ENCODE measurements at regions not wholly inside any gene's neighbourhood (a gene's known extent, or its start where the extent isn't known, plus 50 kb on each side); places are given as distances from the start of the nearest gene placed in this dataset.
"Not testable (repeated sequence)": the region's sequence is repeated elsewhere in the genome, so short reads cannot be mapped to it uniquely, and the experiment has no call there.

- H3K4me3 Mint-ChIP-seq; DNase-seq; H3K27ac Mint-ChIP-seq; H3K9me3 ChIP-seq (ENCODE audit: low read length); H3K4me1 Mint-ChIP-seq; H3K27ac ChIP-seq (ENCODE audit: low read depth, low read length); POLR2A ChIA-PET; H3K36me3 Mint-ChIP-seq; H3K4me1 ChIP-seq (ENCODE audit: insufficient read depth, low read length); CTCF ChIA-PET; H3K27me3 ChIP-seq (ENCODE audit: insufficient read depth, low read length, poor library complexity, severe bottlenecking); H3K27me3 Mint-ChIP-seq; H3K36me3 ChIP-seq (ENCODE audit: insufficient read depth, low read length); H3K4me3 ChIP-seq (ENCODE audit: low read length); H3K9me3 Mint-ChIP-seq: not testable (repeated sequence)
These were observed 131.7 kb downstream of the TNFRSF13B start for GRCh38 chr17:16840219-16840618.

- H3K4me1 ChIP-seq (ENCODE audit: insufficient read depth, low read length); POLR2A ChIA-PET; H3K4me3 Mint-ChIP-seq; H3K27me3 ChIP-seq (ENCODE audit: insufficient read depth, low read length, poor library complexity, severe bottlenecking); H3K27ac Mint-ChIP-seq; H3K27me3 Mint-ChIP-seq; H3K9me3 Mint-ChIP-seq; H3K36me3 ChIP-seq (ENCODE audit: insufficient read depth, low read length); DNase-seq; CTCF ChIA-PET; H3K9me3 ChIP-seq (ENCODE audit: low read length); H3K4me3 ChIP-seq (ENCODE audit: low read length); H3K27ac ChIP-seq (ENCODE audit: low read depth, low read length); H3K4me1 Mint-ChIP-seq; H3K36me3 Mint-ChIP-seq: not testable (repeated sequence)
These were observed 132.4 kb downstream of the TNFRSF13B start for GRCh38 chr17:16839242-16840175.

GRCh38 chr17:16838795-16839194, 133.1 kb downstream of the TNFRSF13B start:
- H3K4me1 Mint-ChIP-seq; DNase-seq; H3K36me3 Mint-ChIP-seq; H3K4me1 ChIP-seq (ENCODE audit: insufficient read depth, low read length); H3K9me3 Mint-ChIP-seq; POLR2A ChIA-PET; H3K27me3 ChIP-seq (ENCODE audit: insufficient read depth, low read length, poor library complexity, severe bottlenecking); H3K4me3 ChIP-seq (ENCODE audit: low read length); H3K27me3 Mint-ChIP-seq; H3K9me3 ChIP-seq (ENCODE audit: low read length); CTCF ChIA-PET; H3K27ac ChIP-seq (ENCODE audit: low read depth, low read length); H3K36me3 ChIP-seq (ENCODE audit: insufficient read depth, low read length); H3K27ac Mint-ChIP-seq; H3K4me3 Mint-ChIP-seq: not testable (repeated sequence)

- H3K9me3 Mint-ChIP-seq; H3K36me3 ChIP-seq (ENCODE audit: insufficient read depth, low read length); DNase-seq; H3K4me1 ChIP-seq (ENCODE audit: insufficient read depth, low read length); H3K4me3 ChIP-seq (ENCODE audit: low read length); POLR2A ChIA-PET; H3K27ac ChIP-seq (ENCODE audit: low read depth, low read length); H3K36me3 Mint-ChIP-seq; H3K27me3 Mint-ChIP-seq; H3K4me1 Mint-ChIP-seq; CTCF ChIA-PET; H3K27me3 ChIP-seq (ENCODE audit: insufficient read depth, low read length, poor library complexity, severe bottlenecking); H3K4me3 Mint-ChIP-seq; H3K27ac Mint-ChIP-seq; H3K9me3 ChIP-seq (ENCODE audit: low read length): not testable (repeated sequence)
These were observed 133.6 kb downstream of the TNFRSF13B start for GRCh38 chr17:16838287-16838686.

- H3K4me1 ChIP-seq (ENCODE audit: insufficient read depth, low read length); H3K4me3 ChIP-seq (ENCODE audit: low read length); H3K4me3 Mint-ChIP-seq; H3K36me3 Mint-ChIP-seq; H3K27me3 Mint-ChIP-seq; POLR2A ChIA-PET; H3K27ac ChIP-seq (ENCODE audit: low read depth, low read length); H3K27me3 ChIP-seq (ENCODE audit: insufficient read depth, low read length, poor library complexity, severe bottlenecking); CTCF ChIA-PET; H3K27ac Mint-ChIP-seq; H3K9me3 Mint-ChIP-seq; DNase-seq; H3K9me3 ChIP-seq (ENCODE audit: low read length); H3K4me1 Mint-ChIP-seq; H3K36me3 ChIP-seq (ENCODE audit: insufficient read depth, low read length): not testable (repeated sequence)
These were observed 134.3 kb downstream of the TNFRSF13B start for GRCh38 chr17:16837468-16838266.

GRCh38 chr17:16836315-16836915, 135.5 kb downstream of the TNFRSF13B start:
- H3K27me3 Mint-ChIP-seq; DNase-seq; H3K27me3 ChIP-seq (ENCODE audit: insufficient read depth, low read length, poor library complexity, severe bottlenecking); H3K4me1 ChIP-seq (ENCODE audit: insufficient read depth, low read length); H3K9me3 Mint-ChIP-seq; POLR2A ChIA-PET; H3K4me3 Mint-ChIP-seq; H3K27ac ChIP-seq (ENCODE audit: low read depth, low read length); H3K4me3 ChIP-seq (ENCODE audit: low read length); H3K4me1 Mint-ChIP-seq; H3K36me3 Mint-ChIP-seq; CTCF ChIA-PET; H3K27ac Mint-ChIP-seq; H3K9me3 ChIP-seq (ENCODE audit: low read length); H3K36me3 ChIP-seq (ENCODE audit: insufficient read depth, low read length): not testable (repeated sequence)

GRCh38 chr17:16833517-16833916, 138.4 kb downstream of the TNFRSF13B start:
- CTCF ChIA-PET, H3K27me3 Mint-ChIP-seq: not testable (repeated sequence)

GRCh38 chr17:16832853-16833252, 139.1 kb downstream of the TNFRSF13B start:
- CTCF ChIA-PET; H3K36me3 ChIP-seq (ENCODE audit: insufficient read depth, low read length); H3K9me3 Mint-ChIP-seq; H3K4me1 Mint-ChIP-seq; H3K27me3 Mint-ChIP-seq; H3K4me3 Mint-ChIP-seq; H3K4me3 ChIP-seq (ENCODE audit: low read length); H3K27ac ChIP-seq (ENCODE audit: low read depth, low read length); H3K9me3 ChIP-seq (ENCODE audit: low read length); POLR2A ChIA-PET; DNase-seq; H3K4me1 ChIP-seq (ENCODE audit: insufficient read depth, low read length); H3K27ac Mint-ChIP-seq; H3K27me3 ChIP-seq (ENCODE audit: insufficient read depth, low read length, poor library complexity, severe bottlenecking); H3K36me3 Mint-ChIP-seq: not testable (repeated sequence)

More at GRCh38 chr17:16833517-16833916, 138.4 kb downstream of the TNFRSF13B start:
- H3K36me3 ChIP-seq (ENCODE audit: insufficient read depth, low read length); POLR2A ChIA-PET; H3K27ac Mint-ChIP-seq; DNase-seq; H3K4me3 Mint-ChIP-seq; H3K4me1 Mint-ChIP-seq; H3K4me3 ChIP-seq (ENCODE audit: low read length); H3K27me3 ChIP-seq (ENCODE audit: insufficient read depth, low read length, poor library complexity, severe bottlenecking); H3K9me3 ChIP-seq (ENCODE audit: low read length); H3K36me3 Mint-ChIP-seq; H3K9me3 Mint-ChIP-seq; H3K4me1 ChIP-seq (ENCODE audit: insufficient read depth, low read length); H3K27ac ChIP-seq (ENCODE audit: low read depth, low read length): not testable (repeated sequence)

Data from CD8-positive, alpha-beta memory T cell (primary cell).